GM18907 (cell line): ENCODE measurements at regions not wholly inside any gene's neighbourhood (a gene's known extent, or its start where the extent isn't known, plus 50 kb on each side); places are given as distances from the start of the nearest gene placed in this dataset.
A peak's percentile ranks its signal among the peaks of the same experiment; 100 is the strongest.

Experiments
- ATAC-seq: cut with Tn5 transposase; IDR thresholded peaks from one replicate; pipeline ENCODE4 v1.9.1; 2021; ENCODE audit warnings: mild to moderate bottlenecking, moderate library complexity; ENCODE audit not compliant: unreplicated experiment

DNA sequence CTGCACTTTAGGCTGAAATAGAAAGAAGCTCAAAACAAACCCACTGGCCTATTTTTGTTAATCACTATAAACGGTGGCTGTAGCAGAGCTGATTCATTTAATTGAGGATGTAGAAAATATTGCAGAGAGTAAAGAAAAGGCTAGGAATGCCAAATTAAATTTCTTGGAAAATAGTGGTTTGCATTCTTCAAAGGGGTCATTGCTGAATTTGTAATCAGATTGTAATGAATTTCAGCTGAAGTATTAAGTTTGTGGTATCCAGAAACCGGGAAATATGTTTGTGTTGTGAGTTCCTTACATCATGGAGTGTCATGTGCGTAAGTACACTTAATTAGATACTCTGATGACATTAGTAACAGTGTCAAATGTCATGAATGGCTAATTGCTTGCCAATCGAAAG is 203.0 kb downstream of the SAMD5 start:
- no peak for ATAC-seq

DNA sequence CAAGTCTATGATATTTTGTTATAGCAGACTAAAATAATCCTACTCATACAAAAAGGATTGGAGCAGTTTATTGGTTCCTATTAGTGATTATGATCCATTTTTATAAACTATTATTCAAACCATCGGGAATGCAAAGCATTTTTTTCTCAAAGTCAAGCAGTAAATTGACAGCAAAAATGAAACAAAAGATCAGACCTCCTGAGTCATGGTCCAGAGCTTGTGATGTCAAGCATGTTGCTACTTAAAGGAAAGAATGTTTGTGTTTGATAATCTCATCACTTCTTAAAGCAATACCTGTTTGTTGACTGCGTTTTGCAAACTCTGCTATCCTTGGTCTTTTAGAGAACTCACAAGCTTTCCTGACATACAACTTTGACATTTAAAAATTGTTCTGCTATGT is 204.4 kb downstream of the SAMD5 start:
- no peak for ATAC-seq

DNA sequence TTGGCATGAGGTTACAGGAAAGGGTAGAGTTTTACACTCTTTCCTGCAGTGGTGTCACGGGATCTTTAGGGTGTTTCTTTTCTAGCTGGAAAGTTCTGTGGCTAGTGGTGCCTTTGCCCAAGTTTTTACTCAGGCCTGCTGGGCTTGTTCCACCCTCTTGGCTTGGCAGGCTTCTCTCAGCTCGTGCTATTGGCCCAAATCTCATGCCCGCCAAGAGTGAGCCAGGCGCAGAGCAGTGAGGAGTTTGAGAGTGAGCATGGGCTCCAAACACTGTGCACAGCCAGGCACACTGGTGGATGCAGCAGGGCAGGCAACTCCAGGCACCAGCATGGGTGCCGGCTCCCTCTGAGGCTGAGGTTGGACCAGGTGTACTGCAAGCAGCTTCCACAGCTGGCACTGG is 206.5 kb downstream of the SAMD5 start:
- no peak for ATAC-seq

DNA sequence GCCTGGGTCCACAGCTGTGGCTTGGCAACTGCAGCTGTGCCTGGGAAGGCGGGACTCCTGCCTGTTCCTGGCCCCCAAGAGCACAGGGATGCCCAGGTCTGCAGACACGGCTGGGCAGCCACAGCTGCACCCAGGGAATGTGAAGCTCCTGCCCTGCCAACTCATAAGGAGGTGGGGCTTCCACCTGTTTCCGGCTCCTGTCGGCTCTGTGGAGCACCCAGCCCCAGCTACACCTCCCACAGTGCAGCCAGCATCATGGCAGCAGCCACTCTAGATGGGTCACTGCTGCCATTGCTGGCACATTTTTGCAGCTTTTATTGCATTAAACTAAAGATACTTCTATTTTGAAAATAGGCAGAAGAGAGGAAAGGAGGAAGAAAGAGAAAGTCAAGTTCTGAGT is 207.9 kb downstream of the SAMD5 start:
- no peak for ATAC-seq

DNA sequence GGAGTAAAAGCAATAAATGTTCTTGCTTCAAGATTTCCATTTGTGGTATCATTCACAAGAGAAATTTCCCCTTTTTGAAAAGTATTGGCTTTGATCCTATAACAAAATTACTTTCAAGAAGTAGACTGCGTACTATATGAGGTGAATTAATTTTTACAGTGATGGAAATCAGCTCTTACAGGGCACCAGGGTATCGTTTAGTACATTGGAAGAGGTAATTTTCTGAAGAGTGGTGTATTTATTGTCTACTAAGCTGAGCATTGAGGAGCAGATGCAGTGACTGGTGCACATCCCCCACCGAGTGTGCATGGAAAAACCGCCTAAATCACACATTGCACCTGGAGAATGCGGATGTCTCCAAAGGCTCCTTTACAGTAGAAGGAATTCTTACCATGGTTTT is 209.5 kb downstream of the SAMD5 start:
- ATAC-seq, result no peak

DNA sequence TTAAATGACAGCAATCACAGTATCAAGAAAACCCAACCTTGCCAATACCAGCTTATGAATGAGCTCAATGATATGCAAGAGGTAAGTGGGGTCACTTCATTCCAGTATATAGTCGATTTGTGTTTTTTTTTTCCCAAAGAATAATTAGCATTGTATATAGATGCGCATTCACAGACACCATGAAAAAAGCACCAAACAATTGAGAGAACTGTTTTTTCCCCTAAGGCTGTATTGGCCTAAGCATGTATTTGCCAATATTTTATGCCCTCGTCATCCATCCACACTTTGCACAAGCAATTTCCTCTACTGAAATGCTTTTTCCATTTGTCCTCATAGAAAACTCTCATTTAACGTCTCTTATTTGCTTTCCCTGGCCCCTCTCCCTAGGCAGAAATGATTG is 213.7 kb downstream of the SAMD5 start:
- ATAC-seq, result no peak

DNA sequence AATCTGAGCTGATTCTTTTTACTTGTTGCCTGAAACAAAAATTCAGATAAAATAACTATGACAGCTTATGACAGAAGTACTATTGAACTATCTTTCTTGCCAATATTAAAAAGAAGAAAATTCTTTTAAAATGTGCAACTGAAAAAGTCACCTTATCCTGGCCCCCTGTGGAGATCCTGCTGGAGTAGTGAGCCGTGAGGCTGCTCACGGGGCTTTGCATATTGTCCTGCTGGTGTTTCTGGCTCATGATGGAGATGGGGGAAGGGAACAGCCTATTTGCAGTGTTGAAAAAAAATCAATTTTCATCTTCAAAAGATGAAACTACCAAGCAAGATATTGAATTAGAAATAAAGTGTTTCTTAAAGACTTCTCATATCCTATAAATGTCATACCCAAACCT is 216.0 kb downstream of the SAMD5 start:
- ATAC-seq, result no peak

DNA sequence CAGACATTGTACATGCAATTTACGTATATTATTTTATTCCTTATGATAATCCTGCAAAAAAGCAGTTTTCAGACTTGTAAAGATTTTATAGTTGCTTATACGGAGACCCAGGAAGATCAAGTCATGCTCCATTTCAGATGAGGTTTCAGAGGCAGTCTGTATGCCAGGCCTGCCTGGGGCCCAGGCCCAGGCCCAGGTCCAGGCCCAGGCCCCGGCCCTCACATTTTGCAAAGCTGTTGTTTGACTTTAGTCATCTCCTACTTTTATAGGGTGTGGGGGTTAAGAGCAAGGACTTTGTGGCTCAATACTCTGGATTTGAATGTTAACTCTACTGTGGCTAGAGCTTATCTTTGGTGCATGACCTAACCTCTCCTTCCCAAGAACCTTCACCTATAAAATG is 217.9 kb downstream of the SAMD5 start:
- no peak for ATAC-seq

DNA sequence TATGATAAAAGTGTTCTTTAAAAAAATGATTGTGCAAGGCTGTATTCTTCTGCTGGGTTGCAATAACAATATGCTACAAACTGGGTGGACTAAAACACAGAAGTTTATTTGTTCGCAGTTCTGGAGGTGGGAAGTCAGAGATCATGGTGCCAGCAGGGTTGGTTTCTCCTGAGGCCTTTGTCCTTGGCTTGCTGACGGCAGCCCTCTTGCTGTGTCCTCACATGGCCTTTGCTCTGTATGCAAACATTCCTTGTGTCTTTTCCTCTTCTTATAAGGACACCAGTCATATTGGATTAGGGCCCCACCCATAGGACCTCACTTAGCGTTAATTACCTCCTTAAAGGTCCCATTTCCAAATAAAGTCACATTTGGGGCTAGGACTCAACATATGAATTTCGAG is 220.4 kb downstream of the SAMD5 start:
- no peak for ATAC-seq

DNA sequence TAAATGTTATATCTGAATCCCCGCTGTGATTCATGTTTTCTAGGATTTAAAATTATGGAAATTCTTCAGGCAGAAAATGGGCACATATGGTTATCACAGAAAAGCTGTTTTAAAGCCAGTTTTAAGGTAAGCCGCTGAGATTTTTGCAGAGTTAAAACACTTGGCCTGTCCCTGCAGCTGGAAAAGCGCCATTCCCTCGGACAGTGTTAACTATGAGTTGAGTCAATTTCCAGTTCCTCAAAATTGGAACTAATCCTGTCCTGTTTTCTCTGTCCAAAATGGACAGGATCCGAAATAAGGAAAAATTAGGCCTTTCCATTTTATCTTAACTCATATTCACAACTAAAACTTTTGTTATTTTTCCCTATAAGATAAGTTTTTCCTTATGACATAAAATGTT is 225.2 kb downstream of the SAMD5 start:
- ATAC-seq, result no peak

DNA sequence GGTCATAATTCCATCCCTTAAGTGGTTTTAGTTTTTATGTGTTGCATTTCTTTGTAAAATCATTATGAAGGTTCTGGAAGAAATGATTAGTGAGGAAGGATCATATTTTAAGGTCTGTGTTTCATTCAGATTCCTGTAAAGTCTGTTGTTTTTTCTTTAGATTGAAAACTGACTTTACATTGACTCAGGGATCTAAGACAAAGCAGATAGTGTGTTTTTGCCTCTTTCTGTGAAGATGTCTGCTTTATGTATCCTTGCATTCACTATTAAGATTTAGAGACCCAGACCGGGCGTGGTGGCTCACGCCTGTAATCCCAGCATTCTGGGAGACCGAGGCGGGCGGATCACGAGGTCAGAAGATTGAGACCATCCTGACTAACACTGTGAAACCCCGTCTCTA is 225.7 kb downstream of the SAMD5 start:
- no peak for ATAC-seq

DNA sequence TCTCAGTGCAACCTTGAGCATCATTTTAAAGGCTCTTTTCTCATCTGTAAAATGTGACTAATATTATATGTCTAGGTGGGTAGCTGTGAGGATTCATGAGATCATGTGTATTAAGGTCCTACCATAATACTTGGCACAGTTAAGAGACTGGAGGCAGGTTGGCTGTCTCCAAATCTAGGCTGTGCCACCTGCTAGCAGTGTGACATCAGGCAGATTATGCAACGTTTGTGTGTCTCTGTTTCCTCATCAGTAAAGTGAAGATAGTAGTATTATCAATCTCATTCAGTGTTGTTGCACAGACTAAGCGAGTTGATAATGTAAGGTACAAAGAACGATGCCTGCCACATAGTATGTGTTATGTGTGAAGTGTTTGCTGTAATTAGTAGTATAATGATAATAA is 227.4 kb downstream of the SAMD5 start:
- ATAC-seq, result no peak

DNA sequence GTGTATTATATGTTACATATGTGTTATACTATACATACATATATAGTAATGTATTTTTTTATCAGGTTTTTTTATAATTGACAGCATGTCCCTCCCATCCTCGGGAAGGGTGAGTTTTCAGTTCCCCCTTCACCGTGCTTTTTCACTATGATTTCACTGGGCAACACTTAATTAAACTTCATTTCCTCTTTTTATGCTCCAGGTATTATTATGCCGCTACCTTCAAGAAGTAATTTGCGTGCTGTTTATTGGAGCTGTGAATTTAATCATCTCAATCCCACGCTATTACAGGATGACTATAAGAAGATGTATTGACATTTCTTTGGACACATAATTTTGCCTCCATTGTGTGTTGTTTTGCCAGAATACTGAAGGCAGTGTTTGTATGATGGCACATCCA is 228.6 kb downstream of the SAMD5 start:
- ATAC-seq, result no peak

DNA sequence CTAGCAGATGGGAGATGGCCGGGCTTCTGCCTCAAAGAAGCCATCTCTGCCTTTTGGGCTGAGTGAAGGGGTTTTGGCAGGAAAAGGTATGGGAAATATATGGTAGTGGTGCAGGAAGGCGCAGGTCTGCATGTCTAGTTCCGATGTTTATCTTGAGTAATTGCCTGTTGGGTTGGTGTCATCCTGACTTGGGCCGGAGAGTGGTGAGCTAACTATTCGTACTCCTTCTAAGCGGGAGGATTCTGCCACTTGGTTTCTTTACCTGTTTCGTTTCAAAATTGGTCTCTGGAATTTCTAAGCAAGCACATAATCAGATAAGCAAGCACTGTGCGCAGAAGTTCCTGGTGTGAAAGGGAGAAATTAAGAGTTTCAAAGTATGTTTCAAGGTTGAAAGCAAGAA is 229.6 kb downstream of the SAMD5 start:
- no peak for ATAC-seq

DNA sequence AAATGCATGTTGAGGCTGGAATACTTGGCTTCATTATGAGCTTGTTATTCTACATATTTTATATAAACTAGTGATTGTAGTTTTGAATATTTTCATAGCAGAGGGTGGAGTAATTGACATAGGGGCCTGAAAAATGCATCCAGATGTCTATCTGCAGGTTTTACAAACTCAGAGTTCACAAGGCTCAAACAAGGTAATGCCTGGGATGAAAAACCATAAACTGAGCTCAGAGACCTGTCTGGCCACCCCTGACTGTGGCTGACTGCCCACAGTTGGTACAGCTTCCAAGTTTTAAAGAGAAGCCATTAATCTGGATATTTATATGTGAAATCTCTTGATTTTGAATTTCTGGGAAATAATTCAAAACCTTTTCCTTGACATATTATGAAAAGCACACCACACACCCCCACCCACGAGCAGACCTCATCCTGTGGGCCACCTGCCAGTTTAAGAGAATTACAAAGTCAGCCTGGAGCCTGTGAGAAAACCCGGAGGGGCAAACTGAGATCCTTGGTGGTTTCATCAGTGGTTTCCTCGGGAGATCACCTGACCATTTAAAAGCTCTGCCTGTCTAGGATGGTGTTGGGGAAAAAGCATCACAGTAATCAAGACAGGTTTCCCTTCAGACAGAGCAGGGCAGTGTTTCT is 230.1 kb downstream of the SAMD5 start:
- peak; percentile 75 for ATAC-seq

DNA sequence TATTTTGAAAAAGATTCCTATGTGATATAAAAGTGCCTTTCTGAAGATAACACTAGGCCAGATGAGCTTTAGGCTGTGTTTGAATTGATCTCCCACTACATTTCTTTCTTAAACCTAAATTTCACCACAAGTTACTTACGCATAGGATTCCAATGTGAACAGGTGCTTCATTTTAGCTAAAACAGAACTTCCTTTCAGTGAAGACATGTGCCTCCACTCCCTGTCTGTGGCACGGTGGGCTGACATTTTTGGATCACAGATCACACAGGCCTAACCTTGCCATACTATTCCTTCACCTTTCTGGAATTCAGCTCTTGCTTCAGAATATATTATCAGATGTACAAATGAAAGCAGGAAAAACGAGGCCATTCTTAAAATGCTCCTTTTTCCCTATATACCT is 231.8 kb downstream of the SAMD5 start:
- no peak for ATAC-seq

DNA sequence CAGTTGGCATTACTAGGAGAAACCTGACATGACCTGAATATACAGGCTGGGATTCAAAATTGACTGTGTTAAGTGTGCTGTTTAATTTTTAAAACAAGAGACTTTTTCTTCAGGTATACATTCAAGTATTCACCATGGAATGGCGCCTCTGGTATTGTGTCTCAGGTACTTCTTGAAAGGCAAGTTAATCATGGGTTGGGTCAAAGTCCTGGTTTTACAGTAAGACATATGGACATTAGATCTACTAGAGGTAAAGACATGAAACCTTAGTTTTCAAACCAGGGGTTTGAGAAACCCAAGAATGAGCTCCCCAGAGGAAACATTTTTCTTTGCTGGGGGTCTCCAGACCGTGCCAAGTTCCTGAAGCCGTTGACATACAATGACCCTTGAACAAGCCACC is 232.4 kb downstream of the SAMD5 start:
- no peak for ATAC-seq

DNA sequence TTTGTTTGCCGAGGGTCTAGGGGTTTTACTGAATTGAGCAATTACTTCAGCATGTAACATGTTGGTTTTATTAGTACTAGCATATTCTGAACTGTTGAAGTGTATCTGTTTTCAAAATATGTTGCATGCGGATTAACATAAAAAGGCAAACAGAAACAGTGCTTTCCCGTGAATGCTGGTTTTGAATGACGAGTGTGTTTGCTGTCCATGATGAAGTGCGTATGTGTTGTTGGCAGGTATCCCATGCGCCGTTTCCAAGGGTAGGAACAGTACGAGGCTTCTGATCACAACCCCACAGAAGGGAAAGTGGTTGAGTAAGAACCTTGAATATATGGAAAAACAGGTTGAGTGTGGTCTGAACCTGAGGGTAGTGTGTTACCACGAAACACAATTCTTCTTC is 232.9 kb downstream of the SAMD5 start:
- ATAC-seq, result no peak

DNA sequence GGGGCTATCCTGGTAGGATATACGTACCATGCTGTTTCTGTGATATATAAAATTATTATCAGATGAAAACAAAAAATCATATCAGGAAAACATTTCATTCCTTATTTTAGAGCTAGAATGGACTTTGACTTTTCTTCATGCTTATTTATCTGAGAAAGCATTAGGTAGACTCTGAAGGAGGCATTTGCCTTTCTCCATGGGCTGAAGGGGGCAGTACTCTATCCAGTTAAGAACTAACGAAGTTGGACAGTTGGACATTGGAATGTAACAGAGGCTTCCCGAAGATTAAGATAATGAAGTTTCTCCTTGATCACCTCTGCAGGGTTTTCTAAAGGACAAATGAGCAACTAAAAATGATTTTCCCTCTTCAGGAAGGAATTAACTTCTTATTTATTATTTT is 233.9 kb downstream of the SAMD5 start:
- ATAC-seq, result no peak

DNA sequence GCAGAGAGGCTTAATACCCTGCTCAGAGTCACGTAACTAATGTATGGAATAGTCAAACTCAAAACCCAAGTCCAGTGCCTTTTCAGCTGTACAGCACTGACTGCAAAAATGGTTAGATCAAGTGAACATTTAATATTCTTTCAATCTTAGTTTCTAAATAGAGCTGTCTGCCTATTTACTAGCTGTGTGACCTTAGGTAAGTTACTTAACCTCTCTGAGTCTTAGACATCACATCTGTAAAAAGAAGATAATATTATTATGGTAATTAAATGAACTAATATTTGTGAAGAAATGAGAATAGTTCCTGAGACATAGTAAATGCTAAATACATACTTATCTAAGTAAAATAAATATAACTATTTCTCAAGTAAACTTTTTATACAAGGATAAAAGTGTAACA is 235.5 kb downstream of the SAMD5 start:
- no peak for ATAC-seq

DNA sequence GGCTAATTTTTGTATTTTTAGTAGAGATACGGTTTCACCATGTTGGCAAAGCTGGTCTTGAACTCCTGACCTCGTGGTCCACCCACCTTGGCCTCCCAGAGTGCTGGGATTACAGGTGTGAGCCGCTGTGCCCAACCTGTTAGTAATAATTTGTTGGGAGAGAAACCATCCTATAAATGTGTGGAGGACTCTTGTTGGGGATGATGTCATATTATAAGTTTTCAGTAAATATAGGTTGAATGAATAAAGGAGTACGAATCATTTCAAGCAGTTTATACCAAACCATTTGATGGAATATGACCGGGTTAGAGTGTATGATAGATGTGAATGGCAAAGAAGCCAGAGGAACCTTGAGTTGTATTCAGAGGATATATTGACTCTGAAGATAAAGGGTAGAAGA is 240.8 kb downstream of the SAMD5 start:
- no peak for ATAC-seq

DNA sequence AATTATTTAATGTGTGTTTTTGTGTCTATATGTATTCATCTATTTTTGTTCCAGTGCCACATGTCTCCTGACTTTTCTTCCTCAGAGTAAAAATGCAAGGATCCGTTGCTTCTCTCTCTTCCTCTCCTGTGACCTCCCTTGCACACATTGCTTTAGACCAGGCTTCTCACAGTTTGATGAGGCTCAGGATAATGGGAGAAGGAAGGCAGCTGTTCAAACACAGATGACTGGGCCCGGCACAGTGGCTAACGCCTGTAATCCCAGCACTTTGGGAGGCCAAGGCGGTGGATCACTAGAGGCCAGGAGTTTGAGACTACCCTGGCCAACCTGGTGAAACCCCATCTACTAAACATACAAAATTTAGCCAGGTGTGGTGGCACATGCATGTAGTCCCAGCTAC is 241.9 kb downstream of the SAMD5 start:
- no peak for ATAC-seq

DNA sequence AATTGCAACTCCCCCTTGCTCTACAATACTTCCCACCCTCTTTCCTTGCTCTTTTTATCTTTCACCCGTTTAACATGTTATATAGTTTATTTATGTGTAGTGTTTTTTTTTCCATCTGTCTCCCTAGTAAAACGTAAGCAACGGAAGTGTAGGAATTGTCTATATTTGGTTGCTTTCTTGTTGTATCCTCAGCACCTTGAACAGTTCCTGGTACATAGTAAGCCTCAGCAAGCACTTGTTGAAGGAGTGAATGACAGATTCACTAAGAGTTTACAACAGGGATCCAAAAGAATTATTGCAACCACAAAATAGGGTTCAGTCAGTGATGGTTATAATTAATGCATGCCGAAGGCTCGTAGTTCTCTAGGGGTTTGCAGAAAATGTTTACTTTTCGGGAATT is 242.7 kb downstream of the SAMD5 start:
- no peak for ATAC-seq
